Heart left ventricle (tissue), 16 donors: ENCODE measurements at regions not wholly inside any gene's neighbourhood (a gene's known extent, or its start where the extent isn't known, plus 50 kb on each side); places are given as distances from the start of the nearest gene placed in this dataset.

Source experiments
- ATAC-seq, 4 donors: fragments of 200-7000 bp; cut with Tn5 transposase; one replicate each; pipeline ENCODE4 v1.9.1; 2020 to 2022; ENCODE audit warnings: moderate library complexity in 4 of 4, mild to moderate bottlenecking in 3 of 4, moderate number of reproducible peaks in 1 of 4
- DNase-seq, 5 donors: peaks; one replicate each; pipeline ENCODE4 v3.0.0-alpha.2; 2020
- H3K27ac ChIP-seq, 12 donors: fragments of 200-600 bp; sonication (generic) in 4 of 12; one replicate each; pipeline versions ENCODE4 v1.5.0 to v1.8.0; 2016 to 2022; ENCODE audit warnings: mild to moderate bottlenecking in 2 of 12
- H3K27me3 ChIP-seq, 9 donors: fragments of 200-600 bp; sonication (generic) in 2 of 9; one replicate each; pipeline versions ENCODE4 v1.5.1 to v1.8.0; 2016 to 2022; ENCODE audit warnings: mild to moderate bottlenecking in 3 of 9
- H3K36me3 ChIP-seq, 9 donors: fragments of 200-600 bp; sonication (generic) in 2 of 9; one replicate each; pipeline versions ENCODE4 v1.5.0 to v1.8.0; 2018 to 2022; ENCODE audit warnings: mild to moderate bottlenecking in 2 of 9
- H3K4me1 ChIP-seq, 12 donors: fragments of 200-600 bp; sonication (generic) in 4 of 12; one replicate each; pipeline versions ENCODE4 v1.5.0 to v1.8.0; 2016 to 2022; ENCODE audit warnings: mild to moderate bottlenecking in 3 of 12
- H3K4me3 ChIP-seq, 12 donors: fragments of 200-600 bp; sonication (generic) in 4 of 12; one replicate each; pipeline versions ENCODE4 v1.5.0 to v1.8.0; 2017 to 2022; ENCODE audit warnings: mild to moderate bottlenecking in 9 of 12, moderate library complexity in 4 of 12
- H3K9me3 ChIP-seq, 12 donors: fragments of 200-600 bp; sonication (generic) in 4 of 12; one replicate each; pipeline versions ENCODE4 v1.5.0 to v1.8.0; 2016 to 2022; ENCODE audit warnings: mild to moderate bottlenecking in 1 of 12
- CTCF ChIP-seq, 12 donors: fragments of 200-600 bp; sonication (generic) in 4 of 12; IDR thresholded peaks; one replicate each; pipeline versions ENCODE4 v1.5.0 to v1.8.0; 2018 to 2022; ENCODE audit warnings: antibody characterized with exemption in 12 of 12, mild to moderate bottlenecking in 5 of 12
- POLR2A ChIP-seq, 2 donors: fragments of 450-650 bp; IDR thresholded peaks; one replicate each; pipeline ENCODE4 v1.6.1; 2017; ENCODE audit warnings: antibody characterized with exemption in 2 of 2, mild to moderate bottlenecking in 2 of 2, moderate library complexity in 2 of 2
- WGBS, 4 donors: extraction: QIAGEN DNeasy Blood & Tissue Kit in 2 of 4; methylation state at CpG; one replicate each; pipeline versions ENCODE4 v1.1.5 to v1.1.7; 2013 to 2018; 5-methylcytosine and 5-hydroxymethylcytosine counted together
- intact Hi-C, 10 donors: fragments of 100-400 bp; cut with DNase I; formaldehyde crosslinking; loops; one replicate each; pipeline versions ENCODE4 v1.11.1 to v1.14.2; 2022
- donor health status: ischemic (EF 13 %, LVEDD 7.1; RV severe dilation, severe dysfunction).
- donor health status: healthy with polysubstance abuse.
- donor health status: DM: no; HTN: yes; CAD: no.
- donor health status: DM: no; HTN: no; CAD: no.
- donor health status: ischemic (EF 25% LVEDD 6.9; RV normal size, moderate dysfunction).
- donor health status: ischemic (EF 25% LVEDD 5.7; RV mildly dilated, moderate dysfunction).
- donor health status: healthy.
- donor health status: DM: yes; HTN: yes; CAD: no.
- donor health status: ischemic (EF 35%, LVEDD 5.7; RV mildly dilated, moderate dysfunction).
- donor health status: nonischemic (EF 11% LVEDD 7.7; RV severe dilation, severe dysfunction).
- donor health status: DM: yes; HTN: yes; CAD: no.
- donor health status: PGD.
- donor health status: ischemic (EF 29% LVEDD 5.4; RV normal size, mild dysfunction).
- donor health status: nonischemic (EF 23%, LVEDD 6.1; RV moderate dilation, normal function).

- no peaks in the 10 kb centered on the region for H3K9me3 ChIP-seq
Measured at GRCh38 chr3:163045945-163046344, 1549.3 kb downstream of the OTOL1 start.

GRCh38 chr3:163048881-163049280 lies 1552.3 kb downstream of the OTOL1 start:
- Histone ChIP-seq H3K27ac (no peak overlapping the region), H3K27me3 (no peaks in the 10 kb centered on the region), H3K4me1 (no peaks in the 10 kb centered on the region), H3K9me3 (no peaks in the 10 kb centered on the region), H3K4me3 (no peak overlapping the region), H3K36me3 (no peaks in the 10 kb centered on the region)
- DNase-seq, result no peak
- intact Hi-C loops, result no loop called here
- TF ChIP-seq POLR2A (IDR thresholded peaks at IDR 0.05) (no peak), CTCF (IDR thresholded peaks at IDR 0.05) (no peak)
- ATAC-seq, result no peak
- 88% methylated on average over 1 of the region's 1 CpG; no CpG with 5 or more reads in 3 of the 4 donors for WGBS, 4 donors

More at GRCh38 chr3:163045945-163046344, 1549.3 kb downstream of the OTOL1 start:
- H3K4me3 ChIP-seq, result no peak overlapping the region
- no peaks in the 10 kb centered on the region for H3K36me3 ChIP-seq
- TF ChIP-seq CTCF (IDR thresholded peaks at IDR 0.05) (no peak), POLR2A (IDR thresholded peaks at IDR 0.05) (no peak)
- WGBS, 4 donors, result 90 to 93% (median 92%) methylated on average over 2 of the region's 2 CpGs
- no peak for ATAC-seq
- DNase-seq, result no peak
- intact Hi-C loops, result no loop called here
- H3K27ac ChIP-seq, result no peak overlapping the region
- no peaks in the 10 kb centered on the region for H3K27me3 ChIP-seq
- H3K4me1 ChIP-seq, result no peaks in the 10 kb centered on the region

GRCh38 chr3:163056874-163057497 lies 1560.4 kb downstream of the OTOL1 start:
- no peak for TF ChIP-seq POLR2A (IDR thresholded peaks at IDR 0.05)
- peak in 11 of 12 donors; percentile 16 to 60 (median 39) for TF ChIP-seq CTCF (IDR thresholded peaks at IDR 0.05)

GRCh38 chr3:163058031-163058854 lies 1561.6 kb downstream of the OTOL1 start:
- Histone ChIP-seq H3K27me3 (no peaks in the 10 kb centered on the region), H3K4me3 (no peak overlapping the region), H3K4me1 (no peaks in the 10 kb centered on the region), H3K36me3 (no peaks in the 10 kb centered on the region), H3K27ac (peak overlapping the region in 1 of 12 donors; percentile 32), H3K9me3 (no peaks in the 10 kb centered on the region)
- whole genome bisulfite sequencing, 4 donors, result 58 to 73% (median 63%) methylated on average over 11 of the region's 11 CpGs
- ATAC-seq (no peak), DNase-seq (peak in 1 of 5 donors; percentile 40)
- intact Hi-C loops, result no loop called here
- TF ChIP-seq POLR2A (IDR thresholded peaks at IDR 0.05) (no peak), CTCF (IDR thresholded peaks at IDR 0.05) (no peak)

More at GRCh38 chr3:163056874-163057497, 1560.4 kb downstream of the OTOL1 start:
- intact Hi-C loops, result no loop called here
- Histone ChIP-seq H3K9me3 (no peaks in the 10 kb centered on the region), H3K4me1 (no peaks in the 10 kb centered on the region), H3K4me3 (no peak overlapping the region), H3K27me3 (no peaks in the 10 kb centered on the region), H3K27ac (no peak overlapping the region), H3K36me3 (no peaks in the 10 kb centered on the region)
- no peak for ATAC-seq
- WGBS, 4 donors, result 12 to 20% (median 15%) methylated on average over 2 of the region's 2 CpGs
- no peak for DNase-seq
